Psoas muscle (tissue), 7 donors: ENCODE measurements at regions not wholly inside any gene's neighbourhood (a gene's known extent, or its start where the extent isn't known, plus 50 kb on each side); places are given as distances from the start of the nearest gene placed in this dataset.

Experiments used
- ATAC-seq, 4 donors: fragments of 200-7000 bp; cut with Tn5 transposase; one replicate each; pipeline ENCODE4 v1.9.1; 2020; ENCODE audit warnings: moderate library complexity in 3 of 4, mild to moderate bottlenecking in 2 of 4
- DNase-seq, 2 donors: peaks; one replicate each; pipeline ENCODE4 v3.0.0-alpha.2; 2020
- H3K27ac ChIP-seq: fragments of 200-600 bp; one replicate; pipeline ENCODE4 v1.8.0; 2022
- H3K27me3 ChIP-seq, 3 donors: fragments of 200-600 bp in 1 of 3; one replicate each; pipeline versions ENCODE4 v1.6.1 to v1.8.0; 2013 to 2022; ENCODE audit warnings: low read length in 2 of 3, mild to moderate bottlenecking in 2 of 3, moderate library complexity in 1 of 3; ENCODE audit not compliant: insufficient read depth in 3 of 3
- H3K36me3 ChIP-seq, 2 donors: fragments of 200-600 bp in 1 of 2; one replicate each; pipeline versions ENCODE4 v1.6.1 to v1.8.0; 2013 to 2022; ENCODE audit warnings: low read depth in 1 of 2, mild to moderate bottlenecking in 1 of 2, moderate library complexity in 1 of 2; ENCODE audit not compliant: insufficient read depth in 1 of 2
- H3K4me1 ChIP-seq: fragments of 200-600 bp; one replicate; pipeline ENCODE4 v1.8.0; 2022
- H3K4me3 ChIP-seq: fragments of 200-600 bp; one replicate; pipeline ENCODE4 v1.8.0; 2022; ENCODE audit warnings: mild to moderate bottlenecking
- H3K9me3 ChIP-seq: fragments of 200-600 bp; one replicate; pipeline ENCODE4 v1.8.0; 2022
- CTCF ChIP-seq: fragments of 200-600 bp; IDR thresholded peaks from one replicate; pipeline ENCODE4 v1.8.0; 2022; ENCODE audit warnings: antibody characterized with exemption
- WGBS, 3 donors: extraction: QIAGEN DNeasy Blood & Tissue Kit; methylation state at CpG; one replicate each; pipeline versions ENCODE4 v1.1.6 to v1.1.7; 2013; 5-methylcytosine and 5-hydroxymethylcytosine counted together
- intact Hi-C, 2 donors: fragments of 100-400 bp; cut with DNase I; formaldehyde crosslinking; loops; one replicate each; pipeline versions ENCODE4 v1.11.0 to v1.14.2; 2022
- donor health status: healthy with polysubstance abuse.
- donor health status: DM: no; HTN: no; CAD: no; lungs with moderate emphysema.
- donor health status: Bipolar disorder and iron deficiency.
- donor health status: healthy.
- donor health status: DM: yes; HTN: yes; CAD: no.
- donor health status: DM: no; HTN: no; CAD: no.
- donor health status: DM: yes; HTN: yes; CAD: no.

GRCh38 chr1:98458511-98459485 is 202.7 kb upstream of the SNX7 start:
- no peaks in the 10 kb centered on the region for H3K36me3 ChIP-seq
- DNase-seq (no peak), ATAC-seq (no peak)
- H3K4me3 ChIP-seq, result no peak overlapping the region
- no peak for TF ChIP-seq CTCF
- WGBS, 3 donors, result 48 to 57% (median 56%) methylated on average over 8 of the region's 8 CpGs
- H3K27ac ChIP-seq, result no peak overlapping the region
- H3K27me3 ChIP-seq, result peaks cover 0 to 3% (median 2%) of the 10 kb centered on the region in 3 donors
- H3K4me1 ChIP-seq, result no peaks in the 10 kb centered on the region
- H3K9me3 ChIP-seq, result no peaks in the 10 kb centered on the region
- intact Hi-C loops, result no loop called here

GRCh38 chr1:98457248-98457647 is 204.3 kb upstream of the SNX7 start:
- intact Hi-C loops, result no loop called here
- no peak for ATAC-seq
- no peak overlapping the region for H3K27ac ChIP-seq
- no peak overlapping the region for H3K4me3 ChIP-seq
- TF ChIP-seq CTCF, result no peak
- no peaks in the 10 kb centered on the region for H3K4me1 ChIP-seq
- H3K36me3 ChIP-seq, result no peaks in the 10 kb centered on the region
- H3K9me3 ChIP-seq, result no peaks in the 10 kb centered on the region
- 85 to 88% (median 88%) methylated on average over 4 of the region's 4 CpGs for WGBS, 3 donors
- peaks cover 0 to 3% (median 2%) of the 10 kb centered on the region in 3 donors for H3K27me3 ChIP-seq
- DNase-seq, result no peak

GRCh38 chr1:98454666-98455065 is 206.9 kb upstream of the SNX7 start:
- Histone ChIP-seq H3K4me1 (no peaks in the 10 kb centered on the region), H3K36me3 (no peaks in the 10 kb centered on the region), H3K27ac (no peak overlapping the region), H3K27me3 (peaks cover 0 to 3% (median 2%) of the 10 kb centered on the region in 3 donors), H3K9me3 (no peaks in the 10 kb centered on the region), H3K4me3 (no peak overlapping the region)
- no peak for DNase-seq
- no peak for TF ChIP-seq CTCF
- intact Hi-C loops, result no loop called here
- WGBS, 3 donors, result 35 to 50% (median 44%) methylated on average over 4 of the region's 4 CpGs
- ATAC-seq, result no peak

- Histone ChIP-seq H3K9me3 (no peaks in the 10 kb centered on the region), H3K36me3 (no peaks in the 10 kb centered on the region), H3K27me3 (peaks cover 0 to 3% (median 2%) of the 10 kb centered on the region in 3 donors), H3K4me3 (no peak overlapping the region), H3K27ac (no peak overlapping the region), H3K4me1 (no peaks in the 10 kb centered on the region)
- ATAC-seq (no peak), DNase-seq (no peak)
- TF ChIP-seq CTCF, result no peak
- intact Hi-C loops, result no loop called here
- 66 to 71% (median 67%) methylated on average over 1 of the region's 1 CpG for WGBS, 3 donors
Measured at GRCh38 chr1:98453066-98453465, 208.5 kb upstream of the SNX7 start.
